Spleen (tissue), 7 donors: ENCODE measurements at regions not wholly inside any gene's neighbourhood (a gene's known extent, or its start where the extent isn't known, plus 50 kb on each side); places are given as distances from the start of the nearest gene placed in this dataset.

Experiments used
- CTCF ChIP-seq, 11 experiments: fragments of 200-600 bp in 7 of 11; fragments of 450-650 bp in 4 of 11; sonication (generic) in 4 of 11; IDR thresholded peaks in 8 of 11; conservative IDR thresholded peaks in 3 of 11; 1 replicate in 7 of 11; 2 replicates in 4 of 11; pipeline versions ENCODE4 v1.4.0 to v1.8.0; 2016 to 2021; ENCODE audit warnings: antibody characterized with exemption in 11 of 11, inconsistent platforms in 4 of 11, mild to moderate bottlenecking in 1 of 11
- POLR2A ChIP-seq, 3 donors: fragments of 450-650 bp; IDR thresholded peaks; one replicate each; pipeline ENCODE4 v1.5.1; 2017; ENCODE audit warnings: antibody characterized with exemption in 3 of 3, mild to moderate bottlenecking in 1 of 3
- POLR2AphosphoS5 ChIP-seq, 3 donors: sonication (generic); formaldehyde crosslinking; IDR thresholded peaks; one replicate each; pipeline ENCODE4 v1.5.1; 2017; ENCODE audit warnings: antibody characterized with exemption in 3 of 3
- donor health status: DM: no; HTN: no; CAD: no; lungs with moderate emphysema.
- donor health status: DM: no; HTN: no; CAD: no.
- donor health status: DM: no; HTN: no; CAD: no.

- TF ChIP-seq POLR2A (IDR thresholded peaks at IDR 0.05), result no peak
- no peak for TF ChIP-seq CTCF (IDR thresholded peaks at IDR 0.05 in 8 of 11, conservative IDR thresholded peaks at IDR 0.05 in 3 of 11)
- no peak for TF ChIP-seq POLR2AphosphoS5 (IDR thresholded peaks at IDR 0.05)
These were observed 145.0 kb upstream of the ZMIZ1 start for GRCh38 chr10:78923647-78924318.
